ENCODE measurements at regions not wholly inside any gene's neighbourhood (a gene's known extent, or its start where the extent isn't known, plus 50 kb on each side); places are given as distances from the start of the nearest gene placed in this dataset.

GRCh38 chr13:22412452-22412851, 741.6 kb downstream of the FGF9 start:
- H3K27me3 Mint-ChIP-seq: peaks cover 1% of the 10 kb centered on the region
- no peaks in the 10 kb centered on the region for H3K4me1 Mint-ChIP-seq
- H3K4me3 Mint-ChIP-seq: no peak overlapping the region
- ChIA-PET CTCF (no interaction called here), POLR2A (no interaction called here)
- no peak overlapping the region for H3K27ac Mint-ChIP-seq
- no peaks in the 10 kb centered on the region for H3K36me3 Mint-ChIP-seq (ENCODE audit: low read depth)
- peaks cover 2% of the 10 kb centered on the region for H3K9me3 Mint-ChIP-seq
- DNase-seq: no peak

DNA sequence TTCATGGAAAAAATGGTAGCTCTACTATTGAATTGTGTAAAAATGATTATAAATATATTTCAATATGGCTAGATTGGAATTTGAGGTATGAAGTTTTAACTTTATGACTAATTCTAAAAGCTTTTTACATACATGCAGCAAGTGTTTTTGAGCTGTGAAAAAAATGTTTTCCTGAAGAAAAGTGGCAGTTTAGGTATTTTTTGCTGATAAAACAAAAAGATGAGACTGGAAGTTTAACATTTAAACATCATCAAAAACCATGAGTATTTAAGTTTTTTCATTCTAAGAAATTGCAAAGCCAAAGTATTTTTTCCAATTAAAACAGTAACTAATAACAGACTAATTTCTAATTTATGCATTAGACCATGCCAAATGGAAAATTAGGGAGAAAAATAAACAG, 751.1 kb downstream of the FGF9 start:
- ChIA-PET POLR2A (no interaction called here), CTCF (no interaction called here)

DNA sequence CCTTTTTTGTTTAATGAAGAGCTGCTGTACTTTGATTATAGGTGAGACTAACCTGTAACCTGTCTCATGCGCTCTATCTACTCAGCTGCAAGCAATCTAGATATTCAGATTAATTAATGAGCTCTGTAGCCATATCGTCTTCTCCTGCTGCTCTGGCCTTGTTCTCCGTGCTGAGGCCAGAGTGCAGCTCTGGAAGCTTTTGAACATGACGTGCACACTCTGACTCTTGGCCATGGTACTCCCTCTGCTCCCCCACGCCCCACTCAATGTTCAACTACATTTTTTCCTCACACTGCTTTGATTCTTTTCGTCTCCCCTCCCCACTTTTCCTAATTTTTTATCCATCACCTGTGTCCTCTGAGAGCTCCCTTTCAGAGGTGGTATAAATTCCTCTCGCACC, 751.8 kb downstream of the FGF9 start:
- CTCF ChIA-PET: no interaction called here
- H3K27me3 Mint-ChIP-seq: peaks cover 3% of the 10 kb centered on the region
- H3K36me3 Mint-ChIP-seq (ENCODE audit: low read depth): no peaks in the 10 kb centered on the region

More for the DNA sequence above, 751.1 kb downstream of the FGF9 start:
- H3K4me3 Mint-ChIP-seq: no peak overlapping the region
- no peak for DNase-seq
- no peaks in the 10 kb centered on the region for H3K9me3 Mint-ChIP-seq
- H3K4me1 Mint-ChIP-seq: no peaks in the 10 kb centered on the region
- H3K27me3 Mint-ChIP-seq: peaks cover 3% of the 10 kb centered on the region
- H3K36me3 Mint-ChIP-seq (ENCODE audit: low read depth): no peaks in the 10 kb centered on the region
- no peak overlapping the region for H3K27ac Mint-ChIP-seq

DNA sequence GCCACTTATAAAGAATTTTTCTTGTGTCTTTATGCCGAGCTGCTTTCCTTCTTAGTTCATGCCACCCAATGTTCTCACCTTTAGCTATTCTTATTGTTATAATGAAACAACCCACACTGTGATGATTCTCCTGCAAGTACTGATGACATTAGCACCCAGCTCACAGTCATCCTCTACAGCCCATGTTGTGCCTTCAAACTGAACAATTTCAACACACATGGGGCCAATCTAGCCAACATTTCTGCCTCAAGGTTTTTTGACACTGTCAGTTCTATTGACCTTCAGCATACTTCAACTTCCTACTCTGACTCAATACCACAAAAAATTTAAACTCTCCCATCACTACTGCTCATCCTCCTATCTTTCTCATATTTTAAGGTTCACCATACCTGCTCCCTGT, 752.4 kb downstream of the FGF9 start:
- DNase-seq: no peak
- POLR2A ChIA-PET: no interaction called here
- Mint-ChIP-seq H3K4me1 (no peaks in the 10 kb centered on the region), H3K36me3 (ENCODE audit: low read depth) (no peaks in the 10 kb centered on the region), H3K9me3 (no peaks in the 10 kb centered on the region), H3K27me3 (peaks cover 3% of the 10 kb centered on the region), H3K4me3 (no peak overlapping the region), H3K27ac (no peak overlapping the region)
- CTCF ChIA-PET: no interaction called here

More for the DNA sequence above, 751.8 kb downstream of the FGF9 start:
- Mint-ChIP-seq H3K27ac (no peak overlapping the region), H3K4me3 (no peak overlapping the region), H3K4me1 (no peaks in the 10 kb centered on the region), H3K9me3 (no peaks in the 10 kb centered on the region)
- POLR2A ChIA-PET: no interaction called here
- no peak for DNase-seq

DNA sequence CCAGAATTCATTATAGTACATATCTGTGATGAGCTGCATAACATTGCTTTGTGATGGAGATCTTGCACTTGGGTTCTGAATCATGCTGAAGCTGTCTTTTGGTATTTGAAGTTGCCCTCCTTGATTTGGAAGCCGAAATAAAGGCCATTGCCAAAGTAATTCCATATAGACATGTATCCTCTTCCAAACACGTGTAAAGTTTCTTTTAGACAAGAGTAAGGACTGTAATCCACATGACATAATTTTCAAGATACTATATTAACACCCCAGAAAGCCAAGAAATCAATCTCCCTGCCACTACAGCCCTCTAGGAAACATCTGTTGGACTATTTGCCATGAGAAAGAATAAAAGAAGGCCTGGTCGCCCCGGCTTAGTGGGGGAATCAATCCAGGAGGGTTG, 754.2 kb downstream of the FGF9 start:
- H3K4me1 Mint-ChIP-seq: no peaks in the 10 kb centered on the region
- H3K27me3 Mint-ChIP-seq: peaks cover 3% of the 10 kb centered on the region
- H3K36me3 Mint-ChIP-seq (ENCODE audit: low read depth): no peaks in the 10 kb centered on the region
- no peak for DNase-seq
- H3K9me3 Mint-ChIP-seq: no peaks in the 10 kb centered on the region
- CTCF ChIA-PET: no interaction called here
- H3K27ac Mint-ChIP-seq: no peak overlapping the region
- POLR2A ChIA-PET: no interaction called here
- H3K4me3 Mint-ChIP-seq: no peak overlapping the region

DNA sequence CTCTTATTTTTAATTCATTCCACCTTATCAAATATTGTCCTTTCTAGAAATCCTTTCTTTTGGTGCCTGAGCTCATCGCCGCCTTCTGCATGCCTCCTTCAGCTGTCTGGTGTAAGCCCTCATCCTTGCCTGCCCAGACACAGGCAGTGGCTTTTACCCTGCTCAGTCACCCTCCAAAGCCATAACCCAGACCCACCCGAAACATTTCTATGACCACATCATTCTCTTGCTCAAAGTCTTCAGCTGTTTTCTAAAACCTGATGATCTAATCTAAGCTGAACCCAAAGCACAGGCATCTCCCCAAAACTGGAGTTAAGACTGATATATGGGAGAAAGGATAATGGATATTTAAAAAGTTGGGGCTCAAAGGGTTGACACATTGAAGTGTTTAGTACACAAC, 753.7 kb upstream of the SGCG start:
- no peaks in the 10 kb centered on the region for H3K4me1 Mint-ChIP-seq
- no peak overlapping the region for H3K4me3 Mint-ChIP-seq
- no peak for DNase-seq
- no peak overlapping the region for H3K27ac Mint-ChIP-seq
- H3K9me3 Mint-ChIP-seq: no peaks in the 10 kb centered on the region
- no peaks in the 10 kb centered on the region for H3K36me3 Mint-ChIP-seq (ENCODE audit: low read depth)
- peaks cover 3% of the 10 kb centered on the region for H3K27me3 Mint-ChIP-seq
- CTCF ChIA-PET: no interaction called here
- POLR2A ChIA-PET: no interaction called here

DNA sequence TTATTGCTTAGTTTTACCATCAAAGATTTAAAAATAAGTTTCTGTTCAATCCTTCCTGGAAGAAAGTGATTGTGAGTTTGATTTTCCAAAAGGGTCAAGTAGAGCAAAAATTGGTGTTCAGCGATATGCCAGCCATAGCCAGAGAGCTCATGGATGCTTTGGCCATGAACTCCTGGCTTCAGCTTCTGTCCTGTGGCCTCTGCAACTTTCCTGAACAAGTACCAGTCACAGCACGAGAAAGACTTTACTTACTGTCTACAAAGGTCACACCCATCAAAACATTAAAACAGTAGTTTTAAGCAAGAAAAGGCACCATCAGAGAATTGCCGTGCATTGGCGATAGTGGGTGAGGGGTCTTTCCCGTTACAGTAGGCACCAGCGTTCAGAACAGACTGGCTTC, 753.0 kb upstream of the SGCG start:
- no peak for DNase-seq
- Mint-ChIP-seq H3K4me3 (no peak overlapping the region), H3K9me3 (no peaks in the 10 kb centered on the region), H3K27ac (no peak overlapping the region), H3K27me3 (peaks cover 3% of the 10 kb centered on the region), H3K4me1 (no peaks in the 10 kb centered on the region), H3K36me3 (ENCODE audit: low read depth) (no peaks in the 10 kb centered on the region)
- CTCF ChIA-PET: no interaction called here
- POLR2A ChIA-PET: no interaction called here

- CTCF ChIA-PET: no interaction called here
- no peaks in the 10 kb centered on the region for H3K36me3 Mint-ChIP-seq (ENCODE audit: low read depth)
- peaks cover 2% of the 10 kb centered on the region for H3K27me3 Mint-ChIP-seq
- no peaks in the 10 kb centered on the region for H3K4me1 Mint-ChIP-seq
- no peak overlapping the region for H3K27ac Mint-ChIP-seq
- H3K4me3 Mint-ChIP-seq: no peak overlapping the region
- no peaks in the 10 kb centered on the region for H3K9me3 Mint-ChIP-seq
- no peak for DNase-seq
- POLR2A ChIA-PET: no interaction called here
Observed at GRCh38 chr13:22428188-22428828, 752.5 kb upstream of the SGCG start.

DNA sequence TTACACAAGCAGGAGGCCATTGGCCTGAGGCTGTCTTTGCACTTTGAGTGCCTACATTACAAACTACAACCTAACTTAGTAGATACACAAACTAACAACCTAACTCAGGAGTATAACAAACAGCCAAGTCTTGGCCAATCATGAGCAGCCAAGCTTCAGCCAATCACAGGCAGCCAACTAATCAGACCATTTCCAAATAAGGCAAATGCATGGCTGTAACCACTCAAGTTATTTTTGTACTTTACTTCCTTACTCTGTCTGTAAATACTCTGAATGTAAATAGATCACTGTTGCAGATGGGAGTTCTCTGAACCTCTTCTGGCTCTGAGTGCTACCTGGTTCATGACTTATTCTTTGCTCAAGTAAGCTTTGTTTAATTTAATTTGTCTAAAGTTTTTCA, 748.1 kb upstream of the SGCG start:
- Mint-ChIP-seq H3K4me1 (no peaks in the 10 kb centered on the region), H3K4me3 (no peak overlapping the region), H3K9me3 (no peaks in the 10 kb centered on the region), H3K27ac (no peak overlapping the region), H3K27me3 (no peaks in the 10 kb centered on the region), H3K36me3 (ENCODE audit: low read depth) (no peaks in the 10 kb centered on the region)
- ChIA-PET POLR2A (no interaction called here), CTCF (no interaction called here)
- no peak for DNase-seq

DNA sequence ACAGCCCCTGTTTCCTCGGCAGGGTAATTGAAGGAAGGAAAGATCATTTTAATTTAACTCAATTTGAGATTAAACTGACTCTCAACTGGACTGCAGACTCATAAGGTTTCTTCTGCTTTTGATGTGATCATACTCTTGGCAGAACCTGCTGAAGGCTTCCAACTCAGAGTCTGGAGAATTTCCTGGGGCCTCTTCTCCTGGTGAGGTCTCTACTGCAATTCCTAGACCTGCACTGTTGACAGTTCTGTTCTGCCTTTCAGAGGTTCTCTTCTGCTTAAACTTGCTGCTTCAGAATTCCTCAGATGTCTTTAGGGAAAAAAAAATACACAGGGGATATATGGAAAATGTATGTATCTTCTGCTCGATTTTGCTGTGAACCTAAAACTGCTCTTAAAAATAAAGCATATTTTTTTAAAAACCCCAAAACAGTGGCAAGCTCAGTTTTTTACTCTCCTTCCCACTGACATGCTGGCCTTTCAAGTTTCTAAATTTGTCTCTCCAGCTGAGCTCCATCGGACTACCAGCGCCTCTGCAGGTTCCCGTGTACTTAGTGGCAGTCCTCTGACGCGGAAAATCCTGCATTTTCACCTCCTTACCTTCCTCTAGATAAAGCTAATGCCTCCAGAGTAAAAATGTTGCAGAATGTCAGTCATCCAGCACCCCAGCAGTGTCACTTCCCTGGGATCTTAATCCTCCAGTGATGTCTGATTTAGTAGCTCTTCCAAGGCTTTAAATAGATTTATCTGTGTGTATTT, 733.5 kb upstream of the SGCG start:
- ChIA-PET CTCF (no interaction called here), POLR2A (no interaction called here)
- H3K36me3 Mint-ChIP-seq (ENCODE audit: low read depth): no peaks in the 10 kb centered on the region
- no peaks in the 10 kb centered on the region for H3K4me1 Mint-ChIP-seq
- no peaks in the 10 kb centered on the region for H3K27me3 Mint-ChIP-seq
- H3K27ac Mint-ChIP-seq: no peak overlapping the region
- no peak for DNase-seq
- H3K9me3 Mint-ChIP-seq: no peaks in the 10 kb centered on the region
- H3K4me3 Mint-ChIP-seq: no peak overlapping the region

DNA sequence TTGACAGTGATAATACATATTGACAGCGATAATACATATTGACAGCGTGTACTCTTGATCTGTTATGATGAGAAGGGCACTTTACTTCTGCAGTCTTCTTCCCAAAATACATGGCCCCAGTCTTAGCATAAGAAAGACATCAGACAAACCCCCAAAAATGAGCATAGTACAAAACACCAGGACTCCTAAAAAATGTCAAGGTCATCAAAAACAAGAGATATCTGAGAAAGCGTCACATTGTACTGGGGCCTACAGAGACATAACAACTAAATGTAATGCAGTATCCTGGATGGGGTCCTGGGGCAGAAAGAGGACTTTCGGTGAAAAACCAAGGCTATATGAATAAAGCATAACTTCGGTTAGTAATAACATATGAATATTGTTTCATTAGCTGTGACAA, 731.5 kb upstream of the SGCG start:
- H3K4me3 Mint-ChIP-seq: no peak overlapping the region
- POLR2A ChIA-PET: no interaction called here
- no peak overlapping the region for H3K27ac Mint-ChIP-seq
- H3K4me1 Mint-ChIP-seq: no peaks in the 10 kb centered on the region
- CTCF ChIA-PET: no interaction called here
- H3K9me3 Mint-ChIP-seq: no peaks in the 10 kb centered on the region
- DNase-seq: no peak
- H3K36me3 Mint-ChIP-seq (ENCODE audit: low read depth): no peaks in the 10 kb centered on the region
- no peaks in the 10 kb centered on the region for H3K27me3 Mint-ChIP-seq

GRCh38 chr13:22451327-22451741, 729.4 kb upstream of the SGCG start:
- no peak overlapping the region for H3K4me3 Mint-ChIP-seq
- no peak for DNase-seq
- ChIA-PET POLR2A (no interaction called here), CTCF (no interaction called here)
- H3K4me1 Mint-ChIP-seq: no peaks in the 10 kb centered on the region
- no peaks in the 10 kb centered on the region for H3K9me3 Mint-ChIP-seq
- H3K36me3 Mint-ChIP-seq (ENCODE audit: low read depth): no peaks in the 10 kb centered on the region
- no peaks in the 10 kb centered on the region for H3K27me3 Mint-ChIP-seq
- no peak overlapping the region for H3K27ac Mint-ChIP-seq

GRCh38 chr13:22454586-22454985, 726.2 kb upstream of the SGCG start:
- no peaks in the 10 kb centered on the region for H3K9me3 Mint-ChIP-seq
- H3K36me3 Mint-ChIP-seq (ENCODE audit: low read depth): no peaks in the 10 kb centered on the region
- no peaks in the 10 kb centered on the region for H3K27me3 Mint-ChIP-seq
- no peak for DNase-seq
- ChIA-PET POLR2A (no interaction called here), CTCF (no interaction called here)
- H3K4me3 Mint-ChIP-seq: no peak overlapping the region
- H3K27ac Mint-ChIP-seq: no peak overlapping the region
- H3K4me1 Mint-ChIP-seq: no peaks in the 10 kb centered on the region

DNA sequence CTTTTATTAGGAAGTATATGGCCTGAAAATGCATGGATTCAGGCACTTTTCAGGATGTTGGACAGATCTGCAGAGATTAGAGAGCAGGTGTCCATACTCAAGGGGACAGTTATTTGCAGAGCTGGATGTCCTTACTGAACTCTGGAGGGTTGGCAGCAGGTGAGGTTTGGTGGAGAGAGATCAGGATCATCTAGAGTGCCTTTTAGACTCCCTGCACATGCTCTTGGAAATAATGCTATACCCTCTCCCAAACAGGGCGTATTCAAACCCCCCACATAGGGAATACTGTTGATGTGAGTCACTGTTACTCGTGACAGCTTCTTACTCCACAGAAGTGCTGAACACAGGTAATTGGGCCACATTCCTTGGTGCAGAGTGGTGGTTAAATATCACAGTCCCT, 725.7 kb upstream of the SGCG start:
- ChIA-PET POLR2A (no interaction called here), CTCF (no interaction called here)
- no peaks in the 10 kb centered on the region for H3K4me1 Mint-ChIP-seq
- H3K36me3 Mint-ChIP-seq (ENCODE audit: low read depth): no peaks in the 10 kb centered on the region
- H3K4me3 Mint-ChIP-seq: no peak overlapping the region
- no peak overlapping the region for H3K27ac Mint-ChIP-seq
- no peaks in the 10 kb centered on the region for H3K27me3 Mint-ChIP-seq
- H3K9me3 Mint-ChIP-seq: no peaks in the 10 kb centered on the region
- DNase-seq: no peak
